Kidney tubule cell (primary cell): ENCODE measurements at regions not wholly inside any gene's neighbourhood (a gene's known extent, or its start where the extent isn't known, plus 50 kb on each side); places are given as distances from the start of the nearest gene placed in this dataset.

Experiments
- DNase-seq: peaks from one replicate; pipeline ENCODE4 v3.0.0-alpha.2; 2018; ENCODE audit warnings: low spot score

GRCh38 chr13:62933809-62934208 lies 1518.2 kb upstream of the PCDH20 start:
- no peak for DNase-seq

GRCh38 chr13:62932256-62932883 lies 1516.7 kb upstream of the PCDH20 start:
- DNase-seq = no peak

GRCh38 chr13:62931853-62932252 lies 1516.2 kb upstream of the PCDH20 start:
- no peak for DNase-seq

- DNase-seq = no peak
Observed at GRCh38 chr13:62924395-62924794, 1508.7 kb upstream of the PCDH20 start.

- DNase-seq = no peak
Observed at GRCh38 chr13:62920159-62920558, 1504.5 kb upstream of the PCDH20 start.

- no peak for DNase-seq
Observed at GRCh38 chr13:62919491-62919890, 1503.8 kb upstream of the PCDH20 start.

GRCh38 chr13:62910541-62911060 lies 1495.0 kb upstream of the PCDH20 start:
- DNase-seq = no peak

GRCh38 chr13:62908321-62908720 lies 1492.7 kb upstream of the PCDH20 start:
- no peak for DNase-seq

- DNase-seq = no peak
Observed at GRCh38 chr13:62906896-62907295, 1491.2 kb upstream of the PCDH20 start.

- no peak for DNase-seq
Observed at GRCh38 chr13:62906469-62906868, 1490.8 kb upstream of the PCDH20 start.

GRCh38 chr13:62887046-62887445 lies 1471.4 kb upstream of the PCDH20 start:
- no peak for DNase-seq

- DNase-seq = no peak
Observed at GRCh38 chr13:62879071-62879470, 1463.4 kb upstream of the PCDH20 start.

- no peak for DNase-seq
Observed at GRCh38 chr13:62875118-62875640, 1459.5 kb upstream of the PCDH20 start.

- DNase-seq = no peak
Observed at GRCh38 chr13:62850331-62850730, 1434.7 kb upstream of the PCDH20 start.

GRCh38 chr13:62847520-62847919 lies 1431.9 kb upstream of the PCDH20 start:
- DNase-seq = no peak

GRCh38 chr13:62846302-62846701 lies 1430.7 kb upstream of the PCDH20 start:
- no peak for DNase-seq

GRCh38 chr13:62839338-62839737 lies 1423.7 kb upstream of the PCDH20 start:
- no peak for DNase-seq

GRCh38 chr13:62838929-62839328 lies 1423.3 kb upstream of the PCDH20 start:
- DNase-seq = no peak

GRCh38 chr13:62837895-62838294 lies 1422.2 kb upstream of the PCDH20 start:
- DNase-seq = no peak

GRCh38 chr13:62829486-62829885 lies 1413.8 kb upstream of the PCDH20 start:
- DNase-seq = no peak

- DNase-seq = no peak
Observed at GRCh38 chr13:62799931-62800436, 1384.3 kb upstream of the PCDH20 start.

GRCh38 chr13:62799038-62799535 lies 1383.4 kb upstream of the PCDH20 start:
- DNase-seq = no peak

- no peak for DNase-seq
Observed at GRCh38 chr13:62793850-62794249, 1378.2 kb upstream of the PCDH20 start.

GRCh38 chr13:62781866-62782265 lies 1366.2 kb upstream of the PCDH20 start:
- DNase-seq = peak; percentile 53
